Spleen (tissue), 7 donors: ENCODE measurements at regions not wholly inside any gene's neighbourhood (a gene's known extent, or its start where the extent isn't known, plus 50 kb on each side); places are given as distances from the start of the nearest gene placed in this dataset.

Source experiments
- CTCF ChIP-seq, 11 experiments: fragments of 200-600 bp in 7 of 11; fragments of 450-650 bp in 4 of 11; sonication (generic) in 4 of 11; IDR thresholded peaks in 8 of 11; conservative IDR thresholded peaks in 3 of 11; 1 replicate in 7 of 11; 2 replicates in 4 of 11; pipeline versions ENCODE4 v1.4.0 to v1.8.0; 2016 to 2021; ENCODE audit warnings: antibody characterized with exemption in 11 of 11, inconsistent platforms in 4 of 11, mild to moderate bottlenecking in 1 of 11
- POLR2A ChIP-seq, 3 donors: fragments of 450-650 bp; IDR thresholded peaks; one replicate each; pipeline ENCODE4 v1.5.1; 2017; ENCODE audit warnings: antibody characterized with exemption in 3 of 3, mild to moderate bottlenecking in 1 of 3
- donor health status: DM: no; HTN: no; CAD: no; lungs with moderate emphysema.
- donor health status: DM: no; HTN: no; CAD: no.
- donor health status: DM: no; HTN: no; CAD: no.

GRCh38 chr12:19646599-19646998 is 207.3 kb downstream of the AEBP2 start:
- TF ChIP-seq CTCF (IDR thresholded peaks at IDR 0.05 in 8 of 11, conservative IDR thresholded peaks at IDR 0.05 in 3 of 11) (no peak), POLR2A (IDR thresholded peaks at IDR 0.05) (no peak)
